Esophagus squamous epithelium (tissue), 5 donors: ENCODE measurements at regions not wholly inside any gene's neighbourhood (a gene's known extent, or its start where the extent isn't known, plus 50 kb on each side); places are given as distances from the start of the nearest gene placed in this dataset.

Experiments
- DNase-seq: peaks from one replicate; lab custom pipeline; 2025; lab: John Stamatoyannopoulos, UW
- H3K27ac ChIP-seq, 4 donors: fragments of 200-600 bp; sonication (generic); one replicate each; pipeline ENCODE4 v1.5.1; 2016 to 2019; ENCODE audit warnings: mild to moderate bottlenecking in 1 of 4
- H3K27me3 ChIP-seq, 4 donors: fragments of 200-600 bp; sonication (generic); 1 replicate in 3 of 4; 2 replicates in 1 of 4; pipeline versions ENCODE4 v1.5.1 to v1.6.0; 2017 to 2021; ENCODE audit warnings: antibody characterized with exemption in 1 of 4
- H3K36me3 ChIP-seq, 3 donors: fragments of 200-600 bp; sonication (generic); one replicate each; pipeline ENCODE4 v1.5.1; 2016 to 2019
- H3K4me1 ChIP-seq, 3 donors: fragments of 200-600 bp; sonication (generic); one replicate each; pipeline ENCODE4 v1.5.1; 2017 to 2019
- H3K4me3 ChIP-seq, 4 donors: fragments of 200-600 bp; sonication (generic); 1 replicate in 3 of 4; 2 replicates in 1 of 4; pipeline ENCODE4 v1.5.1; 2016 to 2019; ENCODE audit warnings: mild to moderate bottlenecking in 2 of 4, moderate library complexity in 1 of 4
- H3K9me3 ChIP-seq, 3 donors: fragments of 200-600 bp; sonication (generic); one replicate each; pipeline ENCODE4 v1.5.1; 2016 to 2019
- CTCF ChIP-seq, 6 experiments: fragments of 450-650 bp in 4 of 6; fragments of 200-600 bp in 2 of 6; sonication (generic) in 2 of 6; IDR thresholded peaks; one replicate each; pipeline ENCODE4 v1.5.1; 2016 to 2019; ENCODE audit warnings: antibody characterized with exemption in 6 of 6, mild to moderate bottlenecking in 4 of 6, moderate library complexity in 4 of 6
- POLR2A ChIP-seq, 4 donors: fragments of 450-650 bp; IDR thresholded peaks; one replicate each; pipeline ENCODE4 v1.6.1; 2017; ENCODE audit warnings: antibody characterized with exemption in 4 of 4, mild to moderate bottlenecking in 4 of 4, moderate library complexity in 3 of 4
- WGBS, 2 donors: methylation state at CpG; one replicate each; pipeline ENCODE4 v1.1.5; 2018; 5-methylcytosine and 5-hydroxymethylcytosine counted together
- intact Hi-C: fragments of 100-400 bp; cut with DNase I; formaldehyde crosslinking; loops from one replicate; pipeline ENCODE4 v1.15.0; 2022
- donor health status: DM: yes; HTN: yes; CAD: no.

DNA sequence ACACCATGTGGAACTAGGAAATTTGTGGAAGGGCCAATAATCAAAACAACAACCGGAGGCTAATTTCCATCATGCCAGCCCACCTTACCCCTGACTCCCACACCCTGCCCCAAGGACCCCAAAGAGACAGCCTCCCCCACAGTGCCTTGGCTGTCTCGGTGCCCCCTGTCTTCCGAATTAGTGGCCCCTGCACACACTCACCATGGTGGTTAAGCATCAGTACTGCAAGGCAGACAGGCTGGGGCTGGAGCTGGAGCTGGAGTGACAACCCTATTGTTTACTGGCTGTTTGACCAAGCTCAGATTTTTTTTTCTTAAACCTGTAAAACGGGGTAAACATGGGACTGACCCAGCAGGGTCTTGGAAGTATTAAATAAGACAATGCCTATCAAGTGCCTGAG, 238.0 kb downstream of the TFAP2C start:
- 74 to 83% methylated on average over 3 to 4 of the region's 4 CpGs for WGBS, 2 donors
- H3K27me3 ChIP-seq: peaks cover 0 to 9% (median 0%) of the 10 kb centered on the region in 4 donors
- peaks cover 0 to 4% (median 0%) of the 10 kb centered on the region in 3 donors for H3K9me3 ChIP-seq
- H3K4me1 ChIP-seq: peaks cover 0 to 33% (median 8%) of the 10 kb centered on the region in 3 donors
- no peak overlapping the region for H3K27ac ChIP-seq
- TF ChIP-seq CTCF (IDR thresholded peaks at IDR 0.05) (peak in 1 of 6 experiments; percentile 15), POLR2A (IDR thresholded peaks at IDR 0.05) (no peak)
- H3K4me3 ChIP-seq: no peak overlapping the region
- intact Hi-C loops: no loop called here
- DNase-seq: no peak
- no peaks in the 10 kb centered on the region for H3K36me3 ChIP-seq

DNA sequence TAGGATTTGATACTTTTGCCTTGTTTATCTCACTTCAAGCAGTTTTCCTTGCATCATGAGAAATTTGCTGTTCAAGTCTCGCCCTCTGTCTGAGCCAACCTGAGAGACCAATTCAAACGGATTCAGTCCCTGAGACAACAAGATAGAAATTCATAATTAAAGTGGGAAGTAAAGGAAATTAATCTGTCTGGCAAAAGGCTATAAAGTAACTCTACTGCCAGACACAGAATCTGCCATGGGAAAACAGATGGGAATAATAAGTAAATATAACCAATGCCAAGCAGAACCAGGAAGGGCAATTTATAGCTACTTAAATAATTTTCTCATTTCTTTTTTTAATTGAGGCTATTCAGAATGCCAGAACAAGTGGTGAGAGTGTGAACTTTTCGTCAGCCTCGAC, 239.6 kb downstream of the TFAP2C start:
- no peak overlapping the region for H3K27ac ChIP-seq
- 46 to 47% methylated on average over 3 to 4 of the region's 4 CpGs for WGBS, 2 donors
- peaks cover 0 to 15% (median 0%) of the 10 kb centered on the region in 4 donors for H3K27me3 ChIP-seq
- H3K9me3 ChIP-seq: peaks cover 0 to 4% (median 0%) of the 10 kb centered on the region in 3 donors
- peaks cover 0 to 33% (median 8%) of the 10 kb centered on the region in 3 donors for H3K4me1 ChIP-seq
- TF ChIP-seq CTCF (IDR thresholded peaks at IDR 0.05): peak in 1 of 6 experiments; percentile 17
- no peak for TF ChIP-seq POLR2A (IDR thresholded peaks at IDR 0.05)
- intact Hi-C loops: no loop called here
- no peak overlapping the region for H3K4me3 ChIP-seq
- DNase-seq: no peak
- H3K36me3 ChIP-seq: no peaks in the 10 kb centered on the region

DNA sequence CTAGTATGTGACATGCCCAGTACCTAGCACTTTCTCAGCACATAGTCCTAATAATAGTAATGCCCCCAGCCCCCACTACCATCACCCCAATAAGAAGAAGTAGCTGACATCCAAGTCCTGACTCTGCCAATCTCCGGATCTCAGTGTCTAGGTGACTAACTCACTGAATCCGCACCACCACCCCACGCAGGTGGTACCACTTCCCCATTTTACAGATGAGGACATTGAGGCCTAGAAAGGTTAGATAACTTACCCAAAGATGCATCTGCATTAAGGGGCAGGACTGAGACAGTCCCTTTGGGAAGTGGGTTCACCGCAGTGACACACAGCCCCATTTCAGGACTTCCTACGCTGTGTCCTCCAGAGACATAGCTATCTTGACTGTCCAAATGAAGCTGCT, 241.2 kb downstream of the TFAP2C start:
- intact Hi-C loops: no loop called here
- H3K9me3 ChIP-seq: peaks cover 0 to 4% (median 0%) of the 10 kb centered on the region in 3 donors
- no peak overlapping the region for H3K27ac ChIP-seq
- no peak for DNase-seq
- H3K4me1 ChIP-seq: peaks cover 0 to 33% (median 6%) of the 10 kb centered on the region in 3 donors
- no peaks in the 10 kb centered on the region for H3K36me3 ChIP-seq
- H3K27me3 ChIP-seq: peaks cover 0 to 6% (median 0%) of the 10 kb centered on the region in 4 donors
- whole genome bisulfite sequencing, 2 donors: 90 to 93% methylated on average over 4 to 5 of the region's 5 CpGs
- no peak overlapping the region for H3K4me3 ChIP-seq
- TF ChIP-seq CTCF (IDR thresholded peaks at IDR 0.05): no peak
- TF ChIP-seq POLR2A (IDR thresholded peaks at IDR 0.05): no peak

DNA sequence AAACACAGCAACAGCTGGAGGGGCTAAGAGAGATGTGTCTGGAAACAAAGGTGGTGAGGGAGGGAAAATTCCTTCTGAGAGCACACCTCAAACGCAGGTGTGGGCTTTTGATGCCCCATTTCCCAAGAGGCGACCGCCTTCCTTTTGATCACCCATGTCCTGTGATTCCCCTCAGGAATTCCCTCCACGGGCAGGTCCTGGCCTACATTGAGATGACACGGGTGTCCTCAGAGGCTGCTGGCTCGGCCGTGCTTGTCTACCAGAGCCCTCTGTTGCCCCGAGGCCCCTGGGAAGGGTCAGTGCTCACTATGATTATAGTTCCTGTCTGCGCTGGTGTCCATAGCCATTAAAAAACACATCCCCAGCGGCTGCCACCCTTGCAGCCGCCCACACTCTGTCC, 242.6 kb downstream of the TFAP2C start:
- Histone ChIP-seq H3K27ac (no peak overlapping the region), H3K27me3 (peaks cover 0 to 6% (median 0%) of the 10 kb centered on the region in 4 donors), H3K36me3 (no peaks in the 10 kb centered on the region), H3K9me3 (peaks cover 0 to 4% (median 0%) of the 10 kb centered on the region in 3 donors), H3K4me3 (no peak overlapping the region), H3K4me1 (peaks cover 0 to 29% (median 3%) of the 10 kb centered on the region in 3 donors)
- intact Hi-C loops: no loop called here
- no peak for TF ChIP-seq POLR2A (IDR thresholded peaks at IDR 0.05)
- TF ChIP-seq CTCF (IDR thresholded peaks at IDR 0.05): no peak
- DNase-seq: no peak
- WGBS, 2 donors: 59 to 87% methylated on average over 7 to 10 of the region's 11 CpGs

GRCh38 chr20:56872620-56873458, 243.7 kb downstream of the TFAP2C start:
- no peak overlapping the region for H3K4me3 ChIP-seq
- H3K36me3 ChIP-seq: no peaks in the 10 kb centered on the region
- no peak for DNase-seq
- TF ChIP-seq CTCF (IDR thresholded peaks at IDR 0.05) (peak in 1 of 6 experiments; percentile 29), POLR2A (IDR thresholded peaks at IDR 0.05) (no peak)
- peaks cover 0 to 4% (median 0%) of the 10 kb centered on the region in 3 donors for H3K9me3 ChIP-seq
- WGBS, 2 donors: 77 to 89% methylated on average over 9 to 11 of the region's 11 CpGs
- intact Hi-C loops: no loop called here
- H3K27ac ChIP-seq: no peak overlapping the region
- peaks cover 0 to 21% (median 3%) of the 10 kb centered on the region in 3 donors for H3K4me1 ChIP-seq
- peaks cover 0 to 6% (median 0%) of the 10 kb centered on the region in 4 donors for H3K27me3 ChIP-seq
